ENCODE measurements at regions not wholly inside any gene's neighbourhood (a gene's known extent, or its start where the extent isn't known, plus 50 kb on each side); places are given as distances from the start of the nearest gene placed in this dataset.

GRCh38 chr6:120584111-120584760, 750.0 kb downstream of the TBC1D32 start:
- DNase-seq: no peak
- in situ Hi-C loops (cut with HindIII; ENCODE audit: low pct_ligation_motif_present, low pct_unique_long_range_greater_than_20kb, low sequenced_read_pairs): no loop called here

GRCh38 chr6:120576061-120576460, 758.2 kb downstream of the TBC1D32 start:
- no peak for DNase-seq
- in situ Hi-C loops (cut with HindIII; ENCODE audit: low pct_ligation_motif_present, low pct_unique_long_range_greater_than_20kb, low sequenced_read_pairs): no loop called here

DNA sequence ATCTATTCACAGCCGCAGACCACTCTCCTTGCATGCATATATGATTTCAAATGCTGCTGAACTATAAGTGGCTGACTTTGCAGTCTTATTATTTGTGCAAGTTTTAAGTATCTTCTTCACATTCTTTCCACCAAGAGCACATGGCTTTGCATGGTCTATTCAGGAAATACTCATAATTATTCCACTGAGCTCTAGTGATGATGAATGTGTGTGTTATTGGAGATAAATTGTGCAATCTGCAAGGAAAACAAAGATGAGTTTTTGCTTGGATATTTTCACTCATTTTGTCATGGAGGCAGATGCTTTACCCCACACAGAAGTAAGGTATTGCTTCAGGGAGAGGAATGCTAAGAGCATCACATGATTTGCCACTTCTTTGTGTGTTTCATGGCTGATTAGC, 764.6 kb downstream of the TBC1D32 start:
- in situ Hi-C loops (cut with HindIII; ENCODE audit: low pct_ligation_motif_present, low pct_unique_long_range_greater_than_20kb, low sequenced_read_pairs): no loop called here
- no peak for DNase-seq

DNA sequence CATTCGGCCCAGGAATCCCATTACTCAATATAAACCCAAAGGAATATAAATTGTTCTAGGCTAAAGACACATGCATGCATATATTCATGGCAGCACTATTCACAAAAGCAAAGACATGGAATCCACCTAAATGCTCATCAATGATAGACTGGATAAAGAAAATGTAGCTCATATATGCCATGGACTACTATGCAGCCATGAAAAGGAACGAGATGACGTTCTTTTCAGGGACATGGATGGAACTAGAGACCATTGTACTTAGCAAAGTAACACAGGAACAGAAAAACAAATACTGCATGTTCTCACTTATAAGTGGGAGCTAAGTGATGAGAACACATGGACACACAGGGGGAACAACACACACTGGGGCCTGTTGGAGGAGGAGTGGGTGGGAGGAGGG, 769.5 kb downstream of the TBC1D32 start:
- in situ Hi-C loops (cut with HindIII; ENCODE audit: low pct_ligation_motif_present, low pct_unique_long_range_greater_than_20kb, low sequenced_read_pairs): no loop called here

GRCh38 chr6:120558294-120558693, 776.0 kb downstream of the TBC1D32 start:
- DNase-seq: no peak
- in situ Hi-C loops (cut with HindIII; ENCODE audit: low pct_ligation_motif_present, low pct_unique_long_range_greater_than_20kb, low sequenced_read_pairs): no loop called here

More for the DNA sequence above, 769.5 kb downstream of the TBC1D32 start:
- DNase-seq: no peak

- no peak for DNase-seq
- in situ Hi-C loops (cut with HindIII; ENCODE audit: low pct_ligation_motif_present, low pct_unique_long_range_greater_than_20kb, low sequenced_read_pairs): no loop called here
These were observed 776.7 kb downstream of the TBC1D32 start for GRCh38 chr6:120557554-120557953.

DNA sequence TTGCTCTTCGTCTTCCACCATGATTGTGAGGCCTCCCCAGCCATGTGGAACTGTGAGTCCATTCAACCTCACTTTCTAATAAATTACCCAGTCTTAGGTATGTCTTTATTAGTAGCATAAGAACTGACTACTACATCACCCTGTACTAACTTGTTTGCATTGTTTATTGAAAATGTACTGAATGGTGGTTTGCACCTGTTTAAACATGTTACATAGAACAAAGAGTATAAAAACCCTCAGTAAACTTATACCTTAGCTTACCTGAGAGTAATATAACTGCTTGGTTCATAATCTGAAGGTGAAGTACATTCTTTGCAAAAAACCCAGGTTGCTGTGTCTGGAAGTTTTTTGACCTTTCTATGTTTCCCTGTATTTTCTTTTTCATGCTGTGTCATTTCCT, 777.8 kb downstream of the TBC1D32 start:
- no peak for DNase-seq
- in situ Hi-C loops (cut with HindIII; ENCODE audit: low pct_ligation_motif_present, low pct_unique_long_range_greater_than_20kb, low sequenced_read_pairs): no loop called here

DNA sequence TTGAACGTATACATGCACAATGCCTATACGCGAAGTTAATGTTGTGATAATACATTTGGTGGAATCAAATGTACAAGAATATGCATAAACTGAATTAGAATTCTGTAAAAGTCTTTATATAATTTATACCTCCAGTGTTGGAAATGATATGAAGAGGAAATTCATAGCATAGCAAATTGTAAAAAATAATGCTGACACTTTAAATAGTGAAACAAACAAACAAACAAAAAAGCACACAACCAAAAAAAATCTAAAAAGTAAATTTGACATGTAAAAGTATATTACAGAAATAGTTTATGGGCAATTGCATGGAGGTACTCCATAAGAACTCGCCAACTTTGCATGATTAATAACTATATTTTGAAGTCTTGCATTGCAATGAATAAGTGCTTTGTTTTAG, 780.9 kb downstream of the TBC1D32 start:
- in situ Hi-C loops (cut with HindIII; ENCODE audit: low pct_ligation_motif_present, low pct_unique_long_range_greater_than_20kb, low sequenced_read_pairs): no loop called here
- DNase-seq: no peak

DNA sequence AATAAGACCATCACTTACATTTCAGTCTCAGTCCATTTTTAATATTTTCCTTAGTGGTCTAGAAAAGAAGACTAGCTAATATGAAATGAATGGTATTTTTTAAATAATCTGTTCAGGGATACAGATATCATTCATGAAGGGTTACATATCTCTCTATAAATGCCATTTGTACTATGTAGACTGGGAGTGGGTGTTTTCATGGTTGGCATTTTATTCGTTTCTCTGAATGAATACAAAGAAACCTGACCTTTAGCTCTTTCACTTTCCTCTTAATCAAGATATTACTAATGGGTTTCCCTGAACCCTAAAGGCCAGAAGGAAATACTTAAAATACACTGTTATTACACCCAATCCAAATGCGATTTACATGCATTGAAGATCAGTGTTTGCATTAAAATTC, 788.9 kb downstream of the TBC1D32 start:
- no peak for DNase-seq
- in situ Hi-C loops (cut with HindIII; ENCODE audit: low pct_ligation_motif_present, low pct_unique_long_range_greater_than_20kb, low sequenced_read_pairs): no loop called here

GRCh38 chr6:120534954-120535353, 799.3 kb downstream of the TBC1D32 start:
- in situ Hi-C loops (cut with HindIII; ENCODE audit: low pct_ligation_motif_present, low pct_unique_long_range_greater_than_20kb, low sequenced_read_pairs): no loop called here
- no peak for DNase-seq

DNA sequence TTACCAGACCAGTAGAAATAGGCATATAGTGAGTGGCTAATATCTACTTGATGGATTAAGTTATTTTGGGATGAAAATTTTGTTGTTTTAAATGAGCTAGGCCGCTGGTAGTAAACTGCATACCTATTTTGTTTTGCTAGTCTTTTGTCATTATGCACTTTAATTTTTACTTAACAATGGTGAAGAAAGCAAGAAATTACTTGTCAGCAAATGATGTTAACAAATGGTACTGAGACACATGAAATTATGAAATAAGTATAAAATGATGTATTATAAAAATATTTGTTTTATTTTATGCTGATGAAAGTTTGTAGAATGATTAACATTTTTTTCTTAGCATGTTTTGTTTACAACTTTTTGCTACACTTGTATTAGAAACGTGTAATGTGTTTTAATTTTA, 807.7 kb downstream of the TBC1D32 start:
- no peak for DNase-seq
- in situ Hi-C loops (cut with HindIII; ENCODE audit: low pct_ligation_motif_present, low pct_unique_long_range_greater_than_20kb, low sequenced_read_pairs): no loop called here

DNA sequence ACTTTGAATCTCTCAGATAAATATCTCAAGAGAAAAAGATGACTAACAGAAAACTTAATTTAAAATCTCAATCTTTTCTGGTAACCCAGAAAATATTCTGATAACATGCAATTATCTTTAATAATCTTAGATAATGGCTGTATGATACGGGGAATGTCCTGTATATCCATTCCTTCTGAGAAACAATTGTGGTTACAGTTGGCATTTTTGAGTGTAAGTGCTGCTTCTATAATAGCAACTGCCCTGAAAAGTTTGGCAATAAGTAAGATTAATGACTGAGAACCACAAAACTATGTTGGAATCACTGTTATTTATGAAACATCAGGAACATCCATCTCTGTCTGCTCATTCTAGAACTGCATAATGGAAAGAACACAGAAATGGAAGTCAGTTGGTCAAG, 819.7 kb downstream of the TBC1D32 start:
- in situ Hi-C loops (cut with HindIII; ENCODE audit: low pct_ligation_motif_present, low pct_unique_long_range_greater_than_20kb, low sequenced_read_pairs): no loop called here
- no peak for DNase-seq

DNA sequence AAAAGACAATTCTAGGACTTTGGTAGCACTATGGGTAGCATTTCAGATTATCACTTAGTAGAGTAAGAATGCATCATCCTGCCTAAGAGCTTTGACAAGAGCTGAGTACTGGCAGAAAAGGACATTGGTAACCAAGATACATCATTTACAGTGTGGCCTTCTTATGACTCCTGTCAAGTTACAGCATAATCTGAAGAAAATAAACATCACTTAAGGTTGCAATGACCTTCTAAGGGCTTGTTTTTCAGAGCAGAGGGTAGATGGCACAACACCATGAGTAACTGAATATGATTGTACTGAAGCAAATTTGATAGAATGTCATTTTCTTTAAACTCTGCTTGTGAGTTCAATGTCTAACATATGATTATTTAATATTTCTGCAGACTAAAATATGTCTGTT, 822.6 kb downstream of the TBC1D32 start:
- no peak for DNase-seq
- in situ Hi-C loops (cut with HindIII; ENCODE audit: low pct_ligation_motif_present, low pct_unique_long_range_greater_than_20kb, low sequenced_read_pairs): no loop called here

DNA sequence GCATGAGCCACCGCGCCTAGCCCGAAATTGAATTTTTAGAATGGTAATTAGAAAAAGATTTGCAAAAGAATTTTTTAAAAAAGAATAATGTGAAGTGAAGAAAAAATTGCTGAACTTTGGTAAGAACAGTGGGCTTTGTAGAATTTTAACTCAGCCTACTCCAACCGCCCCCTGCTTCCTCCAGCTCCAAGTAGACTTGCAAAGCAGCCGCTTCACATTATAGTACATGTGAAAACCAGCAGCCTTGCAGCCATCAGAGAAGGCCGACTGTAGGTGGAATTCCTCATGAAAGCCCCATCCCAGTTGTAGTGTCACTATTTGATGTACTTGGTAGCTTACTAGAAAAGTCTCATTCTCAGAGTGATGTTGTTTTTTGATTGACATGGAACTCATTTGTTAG, 835.6 kb downstream of the TBC1D32 start:
- DNase-seq: no peak
- in situ Hi-C loops (cut with HindIII; ENCODE audit: low pct_ligation_motif_present, low pct_unique_long_range_greater_than_20kb, low sequenced_read_pairs): no loop called here

- DNase-seq: no peak
- in situ Hi-C loops (cut with HindIII; ENCODE audit: low pct_ligation_motif_present, low pct_unique_long_range_greater_than_20kb, low sequenced_read_pairs): no loop called here
These were observed 837.6 kb downstream of the TBC1D32 start for GRCh38 chr6:120496661-120497060.

DNA sequence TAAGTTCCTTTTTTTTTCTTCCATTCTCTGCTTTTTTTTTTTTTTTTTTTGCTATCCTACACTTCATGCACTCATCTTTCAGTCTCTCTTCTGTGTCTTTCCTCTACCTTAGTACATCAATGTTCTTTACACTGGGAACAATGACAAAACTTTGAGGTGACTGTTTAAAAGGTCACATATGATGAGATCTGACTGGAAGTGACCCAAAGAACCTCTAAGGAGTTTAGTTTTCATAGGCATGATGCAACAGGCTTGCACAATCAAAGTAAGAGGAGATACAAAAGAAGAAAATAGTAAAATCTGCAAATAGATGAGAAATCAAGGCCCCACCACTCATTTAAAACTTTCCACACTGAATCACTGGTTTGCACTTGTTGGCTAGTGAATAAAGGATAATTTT, 840.8 kb downstream of the TBC1D32 start:
- in situ Hi-C loops (cut with HindIII; ENCODE audit: low pct_ligation_motif_present, low pct_unique_long_range_greater_than_20kb, low sequenced_read_pairs): no loop called here
- DNase-seq: no peak

- in situ Hi-C loops (cut with HindIII; ENCODE audit: low pct_ligation_motif_present, low pct_unique_long_range_greater_than_20kb, low sequenced_read_pairs): no loop called here
- DNase-seq: no peak
These were observed 844.3 kb downstream of the TBC1D32 start for GRCh38 chr6:120489941-120490340.

GRCh38 chr6:120484146-120484545, 850.1 kb downstream of the TBC1D32 start:
- in situ Hi-C loops (cut with HindIII; ENCODE audit: low pct_ligation_motif_present, low pct_unique_long_range_greater_than_20kb, low sequenced_read_pairs): no loop called here
- DNase-seq: no peak

DNA sequence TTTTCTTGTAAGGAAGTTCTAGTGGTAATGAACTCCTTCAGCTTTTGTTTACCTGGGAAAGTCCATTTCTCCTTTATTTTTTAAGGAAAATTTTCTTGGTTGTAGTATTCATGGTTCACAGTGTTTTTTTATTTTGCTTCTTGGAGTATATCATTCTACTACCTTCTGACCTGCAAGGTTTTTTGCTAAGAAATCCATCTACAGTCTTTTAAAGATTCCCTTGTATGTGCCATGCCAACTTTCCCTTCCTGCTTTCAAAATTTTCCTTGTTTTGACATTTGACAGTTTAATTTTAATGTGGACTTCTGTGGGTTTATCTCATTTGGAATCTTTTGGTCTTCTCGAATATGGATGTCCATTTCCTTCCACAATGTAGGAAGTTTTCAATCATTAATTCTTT, 855.6 kb downstream of the TBC1D32 start:
- in situ Hi-C loops (cut with HindIII; ENCODE audit: low pct_ligation_motif_present, low pct_unique_long_range_greater_than_20kb, low sequenced_read_pairs): no loop called here
- DNase-seq: no peak

- DNase-seq: no peak
- in situ Hi-C loops (cut with HindIII; ENCODE audit: low pct_ligation_motif_present, low pct_unique_long_range_greater_than_20kb, low sequenced_read_pairs): no loop called here
These were observed 860.5 kb downstream of the TBC1D32 start for GRCh38 chr6:120473804-120474203.

- in situ Hi-C loops (cut with HindIII; ENCODE audit: low pct_ligation_motif_present, low pct_unique_long_range_greater_than_20kb, low sequenced_read_pairs): no loop called here
- no peak for DNase-seq
These were observed 865.8 kb downstream of the TBC1D32 start for GRCh38 chr6:120468486-120468885.
